ENCODE measurements at regions not wholly inside any gene's neighbourhood (a gene's known extent, or its start where the extent isn't known, plus 50 kb on each side); places are given as distances from the start of the nearest gene placed in this dataset.
"Not testable (repeated sequence)": the region's sequence is repeated elsewhere in the genome, so short reads cannot be mapped to it uniquely, and the experiment has no call there.

DNA sequence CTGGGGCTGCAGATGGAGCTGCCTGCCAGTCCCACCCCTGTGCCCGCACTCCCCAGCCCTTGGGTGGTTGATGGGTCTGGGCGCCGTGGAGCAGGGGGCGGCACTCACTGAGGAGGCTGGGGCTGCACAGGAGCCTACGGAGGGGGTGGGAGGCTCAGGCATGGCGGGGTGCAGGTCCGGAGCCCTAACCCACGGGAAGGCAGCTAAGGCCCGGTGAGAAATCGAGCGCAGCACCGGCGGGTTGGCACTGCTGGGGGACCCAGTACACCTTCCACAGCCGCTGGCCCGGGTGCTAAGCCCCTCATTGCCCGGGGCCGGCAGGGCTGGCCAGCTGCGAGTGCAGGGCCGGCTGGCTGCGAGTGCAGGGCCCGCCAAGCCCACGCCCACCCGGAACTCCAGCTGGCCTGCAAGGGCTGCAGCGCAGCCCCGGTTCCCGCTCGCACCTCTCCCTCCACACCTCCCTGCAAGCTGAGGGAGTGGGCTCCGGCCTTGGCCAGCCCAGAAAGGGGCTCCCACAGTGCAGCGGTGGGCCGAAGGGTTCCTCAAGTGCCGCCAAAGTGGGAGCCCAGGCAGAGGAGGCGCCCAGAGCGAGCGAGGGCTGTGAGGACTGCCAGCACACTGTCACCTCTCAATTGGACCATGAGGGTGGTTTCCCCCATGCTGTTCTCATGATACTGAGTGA, 80.8 kb upstream of the LUZP2 start:
- DNase-seq = not testable (repeated sequence)

DNA sequence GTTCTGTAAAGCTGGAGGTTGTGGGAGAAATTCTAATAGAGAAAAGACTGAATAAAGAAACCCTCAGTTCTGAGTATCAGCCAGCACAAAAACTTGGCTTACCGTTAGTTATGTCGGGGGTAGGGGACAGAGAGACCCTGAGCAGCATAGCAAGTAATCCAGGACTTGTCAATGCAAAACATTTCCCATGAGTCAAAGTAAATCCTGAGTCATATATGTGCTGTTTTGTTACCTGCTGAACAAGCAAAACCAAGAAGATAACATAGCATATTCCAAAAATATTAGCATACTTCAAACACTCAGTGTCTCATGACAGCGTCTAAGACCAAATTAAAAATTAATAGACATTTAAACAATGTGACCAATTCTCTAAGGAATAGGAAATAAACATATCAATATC, 75.1 kb upstream of the LUZP2 start:
- peak; percentile 41 for DNase-seq

DNA sequence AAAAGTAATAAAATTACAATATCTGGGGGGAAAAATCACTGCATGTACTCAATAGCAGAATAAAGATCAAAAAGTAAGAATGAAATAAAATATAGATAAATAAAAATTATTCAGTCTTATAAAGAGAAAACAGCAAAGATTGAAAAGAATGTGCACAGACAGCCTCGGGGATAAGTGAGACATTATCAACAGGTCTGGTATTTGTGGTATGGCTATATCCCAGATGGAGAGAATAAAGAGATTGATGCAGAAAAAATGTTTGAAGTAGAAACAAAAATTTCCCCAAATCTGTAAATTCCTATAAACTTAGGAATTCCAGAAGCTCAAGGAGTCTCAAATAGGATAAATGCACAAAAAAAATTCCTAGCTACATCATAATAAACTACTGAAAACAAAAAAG, 74.5 kb upstream of the LUZP2 start:
- DNase-seq = peak; percentile 75

DNA sequence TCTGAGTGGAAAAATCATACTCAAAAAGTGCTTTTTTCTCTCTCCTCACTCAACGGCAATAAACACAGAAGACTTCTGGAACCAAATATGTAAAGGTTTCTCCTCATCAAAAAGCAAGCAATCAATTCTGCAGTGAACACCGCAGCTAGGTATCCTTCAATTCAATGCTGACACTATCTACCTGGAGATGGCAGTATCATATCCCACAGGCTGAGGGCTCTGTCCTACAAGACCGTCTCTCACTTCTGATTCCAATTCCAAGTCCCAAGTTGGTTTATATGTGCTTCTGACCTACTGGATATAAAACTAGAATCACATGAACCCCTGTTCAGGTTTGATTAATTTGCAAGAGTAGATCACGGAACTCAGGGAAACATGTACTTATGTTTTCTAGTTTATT, 59.7 kb upstream of the LUZP2 start:
- DNase-seq = no peak
